ENCODE measurements at regions not wholly inside any gene's neighbourhood (a gene's known extent, or its start where the extent isn't known, plus 50 kb on each side); places are given as distances from the start of the nearest gene placed in this dataset.

GRCh38 chr13:65095161-65096082 is 2134.7 kb downstream of the PCDH9 start:
- DNase-seq: no peak

- DNase-seq: no peak
Measured at GRCh38 chr13:65093357-65093756, 2136.8 kb downstream of the PCDH9 start.

GRCh38 chr13:65091031-65091430 is 2139.1 kb downstream of the PCDH9 start:
- no peak for DNase-seq

- DNase-seq: no peak
Measured at GRCh38 chr13:65090186-65090585, 2139.9 kb downstream of the PCDH9 start.

DNA sequence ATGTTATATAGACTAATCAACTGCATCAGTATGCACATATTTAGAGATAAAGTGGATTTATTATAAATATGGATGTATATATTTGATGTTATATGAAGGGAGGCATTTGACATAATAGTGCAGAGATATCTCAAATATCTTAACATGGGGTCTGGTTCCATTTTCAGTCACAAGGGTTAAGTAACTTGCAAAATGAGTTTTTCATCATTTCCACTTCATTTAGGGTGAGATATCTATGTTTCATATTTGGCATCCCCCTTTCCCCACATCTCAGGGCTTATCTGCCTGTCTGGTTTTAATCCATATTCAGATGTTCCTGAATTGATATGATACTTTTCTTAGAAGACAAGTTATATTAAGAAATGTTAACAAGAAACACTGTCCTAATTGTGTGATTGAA is 2141.2 kb downstream of the PCDH9 start:
- DNase-seq: no peak

GRCh38 chr13:65085977-65086376 is 2144.2 kb downstream of the PCDH9 start:
- no peak for DNase-seq

DNA sequence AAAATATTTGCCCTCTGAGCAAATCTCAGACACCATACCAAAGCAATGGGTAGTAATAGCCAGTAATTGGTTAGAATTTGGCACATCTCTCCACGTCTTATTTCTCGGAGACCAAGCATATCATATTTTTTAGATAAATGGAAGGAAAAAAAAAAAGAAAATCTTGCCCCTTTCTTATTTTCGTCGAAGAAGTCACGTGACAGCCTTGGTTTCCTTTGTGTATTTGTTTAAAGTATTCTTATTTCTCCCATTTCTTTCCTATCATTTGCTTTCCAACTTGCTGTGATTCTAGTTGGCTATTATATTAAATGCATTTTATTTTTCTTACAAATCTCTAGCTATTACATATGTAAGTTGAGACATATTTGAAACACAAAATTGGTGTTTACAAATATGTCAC is 2155.9 kb downstream of the PCDH9 start:
- no peak for DNase-seq

GRCh38 chr13:65064967-65065366 is 2165.2 kb downstream of the PCDH9 start:
- no peak for DNase-seq

DNA sequence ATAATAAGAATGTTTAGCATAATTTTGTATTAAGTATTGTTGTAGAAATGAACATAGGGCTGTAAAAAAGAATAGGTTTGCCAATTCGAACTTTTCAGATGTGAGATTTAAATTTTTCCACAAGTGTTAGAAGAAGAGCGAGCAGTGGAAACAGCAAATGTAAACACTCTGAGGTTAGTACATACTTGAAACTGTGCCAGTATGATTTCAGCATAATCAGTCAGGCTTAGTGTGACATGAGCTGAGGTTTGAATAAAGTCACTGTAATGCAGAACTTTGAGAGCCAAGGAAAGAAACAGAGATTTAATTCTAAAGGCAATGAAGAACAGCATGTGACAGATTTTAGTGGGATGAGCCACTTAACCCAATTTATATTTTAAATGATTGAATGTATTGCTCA is 2166.4 kb downstream of the PCDH9 start:
- DNase-seq: no peak

GRCh38 chr13:65057986-65058385 is 2172.2 kb downstream of the PCDH9 start:
- DNase-seq: no peak

GRCh38 chr13:65054277-65054676 is 2175.9 kb downstream of the PCDH9 start:
- no peak for DNase-seq

- no peak for DNase-seq
Measured at GRCh38 chr13:65036999-65037398, 2193.1 kb downstream of the PCDH9 start.

DNA sequence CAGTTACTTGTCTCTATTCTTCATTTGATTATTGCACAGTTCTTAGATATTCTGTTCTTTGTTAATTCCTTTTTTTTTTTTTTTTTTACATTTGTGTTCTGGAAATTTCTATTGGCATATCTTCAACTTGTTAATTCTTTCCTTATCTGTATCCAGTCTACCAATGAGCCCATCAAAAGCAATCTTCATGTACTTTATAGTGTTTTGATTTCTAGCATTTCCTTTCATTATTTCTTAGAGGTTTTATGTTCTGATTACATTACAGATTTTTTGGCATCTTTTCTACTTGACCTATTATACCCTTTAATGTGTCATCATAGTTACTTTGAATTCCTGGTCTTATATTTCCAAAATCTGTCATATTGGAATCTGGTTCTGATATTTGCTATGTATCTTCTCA is 2194.8 kb downstream of the PCDH9 start:
- no peak for DNase-seq

GRCh38 chr13:65034266-65034665 is 2195.9 kb downstream of the PCDH9 start:
- DNase-seq: no peak

GRCh38 chr13:65032825-65033224 is 2197.3 kb downstream of the PCDH9 start:
- DNase-seq: no peak

GRCh38 chr13:65028101-65028500 is 2202.0 kb downstream of the PCDH9 start:
- DNase-seq: no peak

- DNase-seq: no peak
Measured at GRCh38 chr13:65026505-65026904, 2203.6 kb downstream of the PCDH9 start.

DNA sequence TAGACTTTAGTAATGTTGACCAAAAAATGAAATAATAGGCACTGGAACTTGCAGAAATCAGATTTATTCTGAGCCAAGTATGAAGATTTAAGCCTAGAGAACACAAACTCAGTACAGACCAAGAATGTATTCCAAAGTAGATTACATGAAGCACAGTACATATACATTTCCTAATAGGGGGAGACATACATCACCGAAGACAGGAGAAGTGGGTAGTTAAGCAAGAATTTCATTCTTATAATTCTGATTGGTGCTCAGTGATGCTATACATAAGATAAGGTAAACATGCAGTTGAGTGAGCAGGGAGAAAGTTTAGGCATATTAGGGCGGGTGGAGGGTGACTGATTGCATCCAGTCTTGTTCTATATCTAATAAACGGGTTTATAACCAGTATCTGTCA is 2218.8 kb downstream of the PCDH9 start:
- DNase-seq: no peak

GRCh38 chr13:64997438-64997837 is 2232.7 kb downstream of the PCDH9 start:
- DNase-seq: no peak

- DNase-seq: no peak
Measured at GRCh38 chr13:64993514-64994164, 2236.5 kb downstream of the PCDH9 start.

DNA sequence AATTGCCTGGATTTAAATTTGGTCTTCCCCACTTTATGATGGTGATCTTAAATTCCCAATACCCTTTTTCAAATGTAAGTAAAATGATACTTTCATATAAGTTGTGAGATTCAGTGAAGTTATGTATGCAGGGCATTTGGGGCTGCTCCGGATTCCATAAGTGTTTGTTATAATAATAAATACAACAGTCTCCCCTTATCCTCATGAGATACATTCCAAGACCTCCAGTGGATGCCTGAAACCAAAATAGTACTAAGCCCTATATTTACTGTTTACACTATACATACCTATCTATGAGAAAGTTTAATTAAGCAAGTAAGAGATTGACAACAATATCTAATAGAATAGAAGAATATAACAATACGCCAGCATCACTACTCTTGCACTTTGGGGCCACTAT is 2237.8 kb downstream of the PCDH9 start:
- no peak for DNase-seq

DNA sequence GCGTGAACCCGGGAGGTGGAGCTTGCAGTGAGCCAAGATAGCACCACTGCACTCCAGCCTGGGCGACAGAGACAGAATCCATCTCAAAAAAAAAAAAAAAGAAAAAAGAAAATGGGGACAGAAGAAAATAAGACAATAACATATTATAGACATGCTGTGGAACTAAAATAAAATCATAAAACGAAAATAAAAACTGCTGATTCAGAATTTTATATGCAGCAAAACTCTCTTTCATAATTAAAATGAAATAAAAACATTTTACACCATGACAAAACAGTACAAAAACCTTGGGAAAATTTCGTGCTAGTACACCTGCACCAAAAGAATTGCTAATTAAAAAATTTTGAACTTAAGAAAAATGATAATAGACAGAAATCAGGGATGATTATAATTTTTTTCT is 2245.1 kb downstream of the PCDH9 start:
- DNase-seq: no peak

- no peak for DNase-seq
Measured at GRCh38 chr13:64962404-64962803, 2267.7 kb downstream of the PCDH9 start.

DNA sequence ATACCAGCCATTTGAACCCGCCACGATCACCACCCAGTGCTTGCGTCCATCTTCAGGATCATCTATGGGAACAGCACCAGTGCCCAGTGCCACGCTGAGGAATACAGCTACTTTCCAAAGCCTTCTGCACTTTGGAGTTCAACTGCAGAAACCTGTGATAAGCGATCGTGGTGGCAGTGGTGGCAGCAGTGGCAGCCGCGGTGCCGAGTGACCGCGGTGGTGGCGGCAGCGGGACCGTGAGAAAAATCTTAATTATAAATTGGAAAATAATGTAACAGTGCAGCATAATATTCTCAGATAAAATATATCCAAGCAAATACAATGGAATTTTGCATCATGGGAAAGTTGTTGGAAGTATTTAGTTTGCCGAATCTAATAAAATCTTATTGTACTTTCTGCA is 2270.9 kb downstream of the PCDH9 start:
- no peak for DNase-seq

Measured in NCI-H1930 (cell line).